Esophagus squamous epithelium (tissue), 4 donors: ENCODE measurements at regions not wholly inside any gene's neighbourhood (a gene's known extent, or its start where the extent isn't known, plus 50 kb on each side); places are given as distances from the start of the nearest gene placed in this dataset.

ENCODE experiments used
- CTCF ChIP-seq, 6 experiments: fragments of 450-650 bp in 4 of 6; fragments of 200-600 bp in 2 of 6; sonication (generic) in 2 of 6; IDR thresholded peaks; one replicate each; pipeline ENCODE4 v1.5.1; 2016 to 2019; ENCODE audit warnings: antibody characterized with exemption in 6 of 6, mild to moderate bottlenecking in 4 of 6, moderate library complexity in 4 of 6
- POLR2A ChIP-seq, 4 donors: fragments of 450-650 bp; IDR thresholded peaks; one replicate each; pipeline ENCODE4 v1.6.1; 2017; ENCODE audit warnings: antibody characterized with exemption in 4 of 4, mild to moderate bottlenecking in 4 of 4, moderate library complexity in 3 of 4

GRCh38 chr15:70236341-70237086, 138.8 kb upstream of the TLE3 start:
- TF ChIP-seq CTCF (IDR thresholded peaks at IDR 0.05) (no peak), POLR2A (IDR thresholded peaks at IDR 0.05) (no peak)
